GM21786 (cell line): ENCODE measurements at regions not wholly inside any gene's neighbourhood (a gene's known extent, or its start where the extent isn't known, plus 50 kb on each side); places are given as distances from the start of the nearest gene placed in this dataset.
A peak's percentile ranks its signal among the peaks of the same experiment; 100 is the strongest.

Source experiments
- ATAC-seq: cut with Tn5 transposase; IDR thresholded peaks from one replicate; pipeline ENCODE4 v1.9.1; 2021; ENCODE audit not compliant: unreplicated experiment

DNA sequence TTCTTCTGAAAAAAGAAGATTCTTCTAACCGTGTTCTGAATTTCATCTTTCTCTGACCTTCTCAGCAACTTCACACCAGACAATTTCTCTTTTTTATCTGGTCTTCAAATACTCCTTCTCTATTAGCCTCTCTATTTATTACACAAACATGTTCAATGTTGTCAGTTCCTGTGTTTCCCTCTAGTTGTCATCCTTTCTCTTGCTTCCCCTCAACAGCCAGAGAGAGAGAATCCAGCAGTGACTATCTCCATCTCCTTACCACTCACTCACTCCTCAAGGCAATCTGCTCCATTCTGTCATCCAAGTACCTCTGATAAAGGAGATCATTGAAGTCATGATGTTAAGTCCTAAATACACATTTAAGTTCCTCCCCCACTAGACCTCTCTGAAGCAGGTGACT, 491.9 kb upstream of the CHAC2 start:
- ATAC-seq = no peak

DNA sequence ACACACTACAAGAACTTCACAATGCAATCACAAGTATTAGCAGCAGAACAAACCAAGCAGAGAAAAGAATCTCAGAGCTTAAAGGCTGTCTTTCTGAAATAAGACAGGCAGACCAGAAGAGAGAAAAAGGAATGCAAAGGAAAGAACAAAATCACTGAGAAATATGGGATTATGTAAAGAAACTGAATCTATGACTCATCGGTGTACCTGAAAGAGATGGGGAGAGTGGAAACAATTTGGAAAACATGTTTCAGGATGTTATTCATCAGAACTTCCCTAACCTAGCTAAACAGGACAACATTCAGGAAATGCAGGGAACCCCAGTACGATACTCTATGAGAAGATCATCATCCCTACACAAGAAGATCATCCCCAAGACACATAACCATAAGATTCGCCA, 499.0 kb upstream of the CHAC2 start:
- no peak for ATAC-seq

- no peak for ATAC-seq
Measured at GRCh38 chr2:53268086-53268485, 499.5 kb upstream of the CHAC2 start.

DNA sequence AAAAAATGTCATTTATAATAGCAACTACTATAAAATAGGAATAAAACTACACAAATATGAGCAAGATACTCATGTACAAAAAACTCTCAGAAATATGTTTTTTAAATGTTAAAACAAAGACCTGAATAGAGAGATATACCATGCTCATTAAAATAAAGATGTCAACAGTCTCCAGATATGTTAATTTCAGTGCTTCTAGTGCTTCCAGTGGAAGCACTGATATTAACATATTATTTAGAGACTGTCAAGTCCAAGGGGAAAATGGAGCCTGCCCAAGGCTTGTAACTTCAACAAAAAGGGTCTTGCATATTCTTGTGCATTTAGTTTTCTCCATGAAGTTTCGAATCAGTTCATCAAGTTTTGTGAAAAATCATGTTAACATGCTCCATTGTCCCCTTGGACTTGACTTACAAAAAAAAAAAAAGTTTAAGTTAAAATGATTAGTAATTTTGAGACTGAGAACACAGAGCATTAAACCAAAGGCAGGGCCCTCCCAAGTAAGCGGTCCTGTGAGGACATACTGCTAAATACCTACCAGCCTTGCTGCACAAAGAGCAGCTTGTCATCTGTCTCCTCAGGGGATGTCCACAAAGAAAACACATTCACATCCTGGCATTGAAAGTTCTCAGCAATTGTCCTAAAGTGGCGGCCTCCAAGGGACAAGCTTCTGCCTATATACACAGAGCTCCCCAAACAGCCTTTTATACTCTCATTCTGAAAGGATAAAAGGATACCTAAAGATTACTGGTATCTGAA, 501.9 kb upstream of the CHAC2 start:
- ATAC-seq = peak; percentile 66

DNA sequence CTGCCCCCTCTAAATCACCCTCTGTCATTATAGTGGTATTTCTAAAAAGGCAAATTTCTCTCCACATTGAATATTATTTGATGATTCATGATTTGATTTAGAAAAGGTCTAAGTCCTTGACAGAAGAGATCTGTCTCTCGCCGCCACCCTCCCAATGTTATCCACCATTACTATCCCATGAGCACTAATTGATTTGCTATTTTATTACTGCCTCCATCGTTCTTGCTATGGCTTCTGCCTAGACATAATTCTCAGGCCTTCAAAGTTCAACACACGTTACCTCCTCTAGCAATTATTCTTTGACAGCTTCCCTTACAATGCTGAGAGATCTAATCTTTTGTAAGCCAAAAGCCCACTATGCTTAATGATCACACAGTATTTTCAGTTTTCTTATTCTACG, 507.0 kb upstream of the CHAC2 start:
- no peak for ATAC-seq

DNA sequence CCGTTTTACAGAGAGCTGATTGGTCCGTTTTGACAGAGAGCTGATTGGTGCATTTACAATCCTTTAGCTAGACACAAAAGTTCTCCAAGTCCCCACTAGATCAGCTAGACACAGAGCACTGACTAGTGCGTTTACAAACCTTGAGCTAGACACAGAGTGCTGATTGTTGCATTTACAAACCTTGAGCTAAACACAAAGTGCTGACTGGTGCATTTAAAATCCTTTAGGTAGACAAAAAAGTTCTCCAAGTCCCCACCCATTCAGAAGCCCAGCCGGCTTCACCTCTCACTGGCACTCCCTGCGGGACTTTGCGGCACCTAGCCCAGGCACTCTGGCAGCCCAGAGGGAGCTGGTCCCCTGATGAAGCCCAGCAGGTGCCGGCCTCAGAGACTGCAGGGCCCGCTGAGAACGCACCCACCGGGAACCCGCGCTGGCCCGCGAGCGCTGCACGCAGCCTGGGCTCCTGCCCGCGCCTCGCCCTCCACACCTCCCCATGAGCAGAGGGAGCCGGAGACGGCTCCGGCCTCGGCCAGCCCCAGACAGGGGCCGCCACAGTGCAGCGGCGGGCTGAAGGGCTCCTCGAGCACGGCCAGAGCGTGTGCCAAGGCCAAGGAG, 508.1 kb upstream of the CHAC2 start:
- ATAC-seq = no peak

- ATAC-seq = no peak
Measured at GRCh38 chr2:53257287-53257686, 510.3 kb upstream of the CHAC2 start.

DNA sequence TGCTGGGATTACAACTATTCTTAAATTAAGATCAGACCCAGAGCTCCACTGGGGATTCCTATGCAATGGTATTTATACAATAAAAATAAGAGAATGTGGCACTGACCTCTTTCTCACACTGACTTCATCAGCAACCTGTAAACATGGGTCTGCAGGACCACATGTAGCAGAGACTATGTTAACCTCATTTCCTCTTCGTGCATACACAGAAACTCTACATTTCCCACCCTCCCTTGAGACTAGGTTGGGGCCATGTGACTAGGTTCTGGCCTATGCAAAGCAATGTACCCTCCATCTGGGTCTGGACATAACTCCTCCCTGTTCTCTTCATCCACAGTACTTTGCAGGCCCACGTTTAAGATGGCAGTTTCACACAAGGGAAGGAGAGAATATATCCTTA, 514.4 kb upstream of the CHAC2 start:
- no peak for ATAC-seq

DNA sequence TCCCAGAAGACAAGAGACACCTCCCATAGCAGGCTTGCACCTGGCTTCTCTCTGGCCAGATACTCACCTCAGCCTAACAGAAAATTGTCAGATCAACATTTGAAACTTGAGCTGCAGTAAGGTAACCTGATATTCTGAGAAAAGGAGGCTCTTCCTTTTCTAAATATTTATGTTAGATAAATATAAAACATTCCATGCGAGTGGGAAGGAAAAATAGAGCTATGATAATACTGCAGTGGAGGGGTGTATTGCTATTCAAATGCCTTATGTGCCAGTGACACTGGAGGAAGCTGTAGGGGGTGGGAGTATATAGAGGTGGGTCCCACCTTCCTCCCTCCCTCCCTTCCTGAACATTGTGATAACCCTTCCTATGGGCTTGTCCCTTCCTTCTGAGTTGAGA, 515.5 kb upstream of the CHAC2 start:
- ATAC-seq = no peak

DNA sequence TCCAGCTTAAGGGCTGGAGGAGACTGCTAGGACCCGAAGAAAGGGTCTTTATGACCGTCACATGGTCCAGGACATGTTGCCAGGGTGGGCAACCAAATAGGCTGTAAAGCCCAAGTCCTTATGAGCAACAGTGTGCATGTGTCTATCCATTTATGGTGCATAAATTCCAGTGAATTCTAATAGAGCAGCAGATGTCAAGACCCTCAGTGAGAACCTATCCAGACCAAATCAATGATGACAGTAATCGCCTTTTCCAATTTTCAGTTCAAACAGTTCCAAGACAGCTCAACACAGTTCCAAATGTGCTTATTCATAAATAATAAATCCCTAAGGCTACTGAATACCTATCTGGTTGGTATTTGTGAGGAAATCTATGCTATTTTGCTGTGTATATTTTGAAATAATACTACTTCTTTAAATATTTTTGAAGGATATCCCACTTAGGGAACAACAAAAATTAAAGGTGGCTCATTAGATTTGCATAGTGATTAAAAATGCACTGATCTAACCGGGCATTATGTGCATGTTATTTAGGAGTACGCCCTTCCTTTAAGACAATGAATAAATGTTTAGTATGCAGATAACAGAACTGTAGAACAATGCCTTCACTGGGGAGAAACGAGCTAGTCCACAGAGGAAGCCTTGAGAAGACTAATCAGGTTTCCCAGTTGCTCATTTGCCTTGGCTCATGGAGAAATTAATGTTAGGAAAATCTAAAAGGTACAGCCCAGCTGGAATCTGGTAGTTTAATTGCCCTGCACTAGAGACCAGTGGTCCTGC, 519.5 kb upstream of the CHAC2 start:
- ATAC-seq = no peak

- no peak for ATAC-seq
Measured at GRCh38 chr2:53243430-53243829, 524.2 kb upstream of the CHAC2 start.

DNA sequence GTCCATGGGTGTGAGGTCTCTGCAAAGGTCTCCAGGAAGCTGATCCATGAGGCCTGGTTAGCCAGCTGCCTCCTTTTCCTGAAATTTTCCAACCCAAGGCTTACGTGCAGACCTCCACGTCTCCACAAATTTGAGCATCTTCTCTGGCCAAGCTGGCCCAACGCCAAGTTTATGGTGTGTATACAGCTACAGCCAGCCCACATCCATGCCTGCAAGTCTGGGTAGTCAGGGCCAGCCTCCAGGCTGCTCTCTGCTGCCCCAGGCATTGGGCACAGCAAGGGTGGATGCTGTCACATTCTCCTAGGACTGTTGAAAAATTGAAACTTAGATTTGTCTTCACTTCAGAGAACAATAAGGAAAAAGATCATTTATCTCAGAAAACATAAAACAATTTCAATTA, 525.5 kb upstream of the CHAC2 start:
- ATAC-seq = no peak

- ATAC-seq = no peak
Measured at GRCh38 chr2:53235836-53236582, 531.6 kb upstream of the CHAC2 start.

DNA sequence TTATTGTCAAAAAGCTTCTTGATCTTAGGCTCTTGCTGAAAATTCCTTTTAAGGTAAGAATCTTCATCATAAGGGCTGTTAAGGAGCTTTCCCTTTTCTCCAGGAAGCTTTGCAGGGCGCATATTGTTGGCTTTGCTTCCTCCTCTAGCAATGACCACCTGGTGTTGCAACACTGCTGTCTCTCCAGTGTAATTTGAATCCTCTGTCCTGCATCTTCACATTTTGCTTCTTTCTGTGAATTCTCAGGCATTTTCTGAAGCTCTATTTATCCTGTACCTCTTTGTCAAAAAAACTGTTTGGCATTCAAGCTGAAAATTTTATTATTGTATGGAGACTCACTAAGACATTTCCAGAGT, 533.1 kb upstream of the CHAC2 start:
- ATAC-seq = no peak

GRCh38 chr2:53233759-53234547, 533.7 kb upstream of the CHAC2 start:
- no peak for ATAC-seq

GRCh38 chr2:53231908-53232307, 535.7 kb upstream of the CHAC2 start:
- ATAC-seq = no peak

DNA sequence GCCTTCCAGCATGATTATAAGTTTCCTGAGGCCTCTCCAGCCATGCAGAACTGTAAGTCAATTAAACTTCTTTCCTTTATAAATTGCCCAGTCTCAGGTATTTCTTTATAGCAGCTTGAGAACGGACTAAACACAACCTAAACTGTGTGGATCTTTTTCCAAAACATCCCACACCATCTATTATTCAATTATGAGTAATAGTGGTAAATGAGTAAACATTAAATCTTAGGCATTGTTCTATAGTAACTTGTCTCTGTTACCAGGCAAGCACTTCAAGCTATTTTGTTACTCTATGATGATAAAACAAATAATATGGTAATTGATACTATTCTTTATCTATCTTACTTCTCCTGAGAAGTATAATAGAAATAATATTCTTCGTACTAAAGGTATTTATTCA, 536.9 kb upstream of the CHAC2 start:
- ATAC-seq = no peak

DNA sequence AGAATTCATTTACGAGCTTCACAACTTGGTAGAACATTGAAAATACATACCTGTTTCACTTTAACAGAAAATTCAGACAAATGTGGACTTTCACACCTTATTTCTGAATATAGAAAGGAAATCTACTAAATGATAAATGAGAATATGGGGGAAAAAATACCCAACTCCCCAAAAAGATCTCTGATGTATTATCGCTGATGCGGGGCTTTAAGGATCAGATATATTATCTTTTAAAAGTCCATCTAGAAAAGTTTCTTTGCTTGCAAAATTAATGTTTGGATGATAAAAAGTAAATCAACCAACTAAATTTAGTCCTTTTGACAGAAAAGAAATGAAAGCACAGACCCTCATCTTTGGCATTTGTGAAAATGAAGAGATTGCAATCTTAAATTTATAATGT, 540.1 kb upstream of the CHAC2 start:
- no peak for ATAC-seq

GRCh38 chr2:53220969-53221368, 546.6 kb upstream of the CHAC2 start:
- no peak for ATAC-seq

DNA sequence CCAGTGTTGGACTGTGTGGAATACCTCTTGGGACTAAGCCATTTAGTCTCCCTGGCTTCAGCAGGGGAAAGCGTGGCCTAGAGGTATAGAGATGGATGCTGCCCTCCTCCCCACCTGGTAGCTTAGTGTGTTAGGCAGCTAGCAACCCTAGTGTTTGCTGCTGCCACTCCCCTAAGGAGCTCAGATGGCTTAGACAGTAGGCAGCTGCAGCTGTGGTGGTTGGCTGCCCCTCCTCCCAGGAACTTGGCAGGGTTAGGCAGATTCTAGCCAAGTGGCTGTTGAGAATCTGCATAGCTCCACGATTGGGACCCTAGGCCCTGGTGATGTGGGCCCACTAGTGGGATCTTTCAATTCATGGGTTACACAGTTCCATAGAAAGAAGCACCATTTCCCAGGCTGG, 550.4 kb upstream of the CHAC2 start:
- no peak for ATAC-seq

DNA sequence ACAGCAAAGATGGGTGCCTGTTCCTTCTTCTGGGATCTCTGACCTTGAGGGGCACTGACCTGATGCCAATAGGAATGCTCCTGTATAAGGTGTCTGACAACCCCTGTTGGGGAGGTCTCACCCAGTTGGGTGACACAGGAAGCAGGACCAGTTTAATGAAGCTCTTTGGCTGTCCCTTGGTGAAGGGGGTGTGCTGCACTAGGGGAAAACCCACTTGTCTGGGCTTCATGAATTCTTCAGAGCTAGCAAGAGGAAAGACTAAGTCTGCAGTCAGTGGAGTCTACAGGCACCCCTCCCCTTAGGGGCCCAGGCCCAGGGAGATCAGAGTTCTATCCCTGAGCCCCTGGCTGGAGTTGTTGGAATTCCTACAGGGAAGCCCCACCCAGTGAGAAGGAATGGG, 550.8 kb upstream of the CHAC2 start:
- no peak for ATAC-seq
